ENCODE measurements at regions not wholly inside any gene's neighbourhood (a gene's known extent, or its start where the extent isn't known, plus 50 kb on each side); places are given as distances from the start of the nearest gene placed in this dataset.
"Not testable (repeated sequence)": the region's sequence is repeated elsewhere in the genome, so short reads cannot be mapped to it uniquely, and the experiment has no call there.

DNA sequence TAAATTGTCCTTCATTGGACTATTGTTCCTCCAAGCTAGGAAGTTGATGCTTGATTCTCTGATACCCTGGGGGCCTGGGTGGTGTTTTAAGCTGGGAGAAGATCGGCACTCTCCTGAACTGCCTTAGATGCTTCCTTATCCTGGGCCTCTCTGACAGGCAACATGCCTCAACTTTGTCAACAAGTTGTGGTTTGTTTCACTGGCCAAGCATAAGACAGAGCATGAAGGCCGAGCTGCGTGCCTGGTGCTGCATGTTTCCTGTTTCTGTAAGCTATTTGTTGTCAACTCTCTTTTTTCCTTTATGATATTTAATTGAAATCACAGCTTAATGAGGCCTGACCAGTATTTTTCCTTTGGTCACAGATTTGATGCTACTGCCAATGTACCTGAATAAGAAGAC, 187.6 kb upstream of the TNC start:
- DNase-seq (ENCODE audit: low read depth), result no peak

DNA sequence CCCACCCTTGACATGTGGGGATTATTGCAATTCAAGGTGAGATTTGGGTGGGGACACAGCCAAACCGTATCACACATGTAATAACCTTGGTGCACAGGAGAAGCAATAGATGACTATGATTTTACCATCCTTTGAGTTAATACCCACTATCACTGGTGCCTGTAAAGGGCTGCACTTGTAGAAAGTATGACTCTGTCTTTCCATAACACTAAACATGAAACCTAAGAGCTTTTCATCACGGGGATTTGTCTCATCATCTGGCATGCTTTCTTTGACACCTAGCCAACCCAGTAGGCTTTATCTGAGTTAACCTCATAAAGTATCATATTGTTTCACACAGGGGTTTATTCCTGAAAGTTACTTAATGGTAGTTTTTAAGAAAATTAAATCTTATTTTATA, 188.9 kb upstream of the TNC start:
- DNase-seq (ENCODE audit: low read depth), result no peak

DNA sequence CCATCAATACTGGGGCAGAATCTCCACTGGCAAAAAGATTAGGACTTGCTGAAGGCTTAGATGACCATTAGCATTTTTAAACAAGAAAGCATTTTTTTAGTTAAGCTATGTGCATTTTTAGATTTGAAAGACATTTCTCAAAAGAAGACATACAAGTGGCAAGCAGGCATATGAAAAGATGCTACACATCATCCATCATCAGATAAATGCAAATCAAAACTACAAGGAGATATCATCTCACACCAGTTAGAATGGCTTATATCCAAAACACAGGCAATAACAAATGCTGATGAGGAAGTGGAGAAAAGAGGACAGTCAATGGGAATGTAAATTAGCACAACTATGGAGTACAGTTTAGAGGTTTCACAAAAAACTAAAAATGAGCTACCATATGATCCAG, 195.6 kb upstream of the TNC start:
- no peak for DNase-seq (ENCODE audit: low read depth)

DNA sequence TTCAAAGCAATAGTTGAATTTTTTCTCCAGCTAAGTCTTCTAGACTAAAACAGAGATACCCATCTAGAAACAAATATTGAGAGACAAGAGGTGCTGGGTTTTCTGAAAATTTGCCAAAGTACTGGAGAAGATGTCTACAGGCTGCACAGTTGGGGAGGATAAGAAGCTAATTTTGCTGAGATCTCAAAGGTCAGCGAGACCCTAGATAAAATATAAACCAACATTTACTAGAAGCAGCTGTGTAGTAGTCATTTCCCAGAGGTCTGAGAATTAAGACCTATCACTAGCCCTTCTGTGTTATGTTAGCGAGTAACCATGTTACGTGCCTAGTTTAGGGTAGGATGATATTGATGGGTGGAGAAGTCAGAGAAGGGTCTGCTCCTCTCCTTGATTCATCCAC, 208.5 kb upstream of the TNC start:
- no peak for DNase-seq (ENCODE audit: low read depth)

DNA sequence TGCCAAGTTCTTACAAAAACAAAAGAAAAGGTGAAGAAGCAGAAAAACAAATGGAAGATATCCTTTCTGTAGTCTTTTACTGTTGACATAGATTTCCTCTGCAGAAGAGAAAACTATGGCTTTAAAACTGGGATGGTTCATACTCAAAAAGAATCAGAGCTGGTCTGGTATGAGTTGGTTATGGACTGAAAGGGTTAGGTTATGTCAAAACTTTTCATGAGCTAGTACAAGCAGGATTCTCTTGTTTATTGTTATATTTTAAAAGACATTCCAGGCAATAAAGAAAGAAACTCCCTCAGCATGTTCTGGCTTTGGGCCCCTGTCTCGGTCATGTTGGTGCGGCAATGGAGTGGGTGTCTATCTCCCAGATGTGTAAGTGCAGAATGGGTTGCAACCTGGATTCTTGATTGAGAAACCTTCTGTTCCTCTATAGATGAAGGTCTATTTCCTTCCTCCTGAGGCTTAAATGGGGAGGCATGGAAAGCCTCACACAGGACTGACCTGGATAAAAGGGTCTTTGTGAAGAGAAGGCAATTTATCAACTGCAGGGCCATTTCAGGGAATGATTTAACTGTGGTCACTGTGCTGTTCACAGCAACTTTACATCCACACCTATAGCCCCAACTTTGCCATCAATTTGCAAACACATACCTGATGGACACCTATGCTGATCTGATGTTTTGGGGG, 209.6 kb upstream of the TNC start:
- DNase-seq (ENCODE audit: low read depth), result no peak

DNA sequence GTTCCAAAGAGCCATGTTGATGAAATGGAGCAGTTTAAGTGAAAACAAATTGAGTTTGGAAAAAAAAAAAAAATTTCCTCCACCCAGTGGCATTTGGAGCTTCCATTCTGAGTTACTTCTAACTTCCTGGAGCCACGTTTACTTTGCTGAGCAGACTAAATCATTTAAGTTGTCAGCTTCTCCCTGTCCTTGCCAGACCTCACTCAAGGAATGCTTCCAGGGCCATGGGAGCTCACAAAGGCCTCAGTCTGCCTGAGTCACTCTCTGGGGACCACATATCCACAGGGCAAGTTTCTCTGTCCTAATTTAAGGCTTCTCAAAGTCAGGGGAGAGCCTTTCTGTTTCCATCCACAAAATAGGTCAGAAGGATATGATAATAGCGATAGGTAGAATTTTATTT, 210.3 kb upstream of the TNC start:
- no peak for DNase-seq (ENCODE audit: low read depth)

DNA sequence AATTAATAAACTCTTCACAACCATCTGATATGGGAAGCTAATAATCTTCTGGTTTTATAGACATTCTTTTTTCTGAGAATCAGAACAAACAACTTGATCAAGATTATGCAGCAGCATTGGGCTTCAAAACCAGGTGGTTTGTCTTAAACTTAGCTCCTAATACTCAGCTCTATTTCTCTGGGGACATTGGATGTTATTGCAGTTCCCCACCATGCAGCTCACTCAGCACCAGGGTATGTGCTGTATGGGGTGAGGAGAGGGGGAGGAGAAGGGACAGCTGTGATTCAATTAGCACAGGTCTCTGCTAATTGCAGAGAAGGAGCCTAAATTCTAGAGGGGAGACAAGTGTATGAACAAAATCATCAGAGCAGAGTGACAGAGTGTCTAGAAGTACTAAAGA, 210.7 kb upstream of the TNC start:
- no peak for DNase-seq (ENCODE audit: low read depth)

DNA sequence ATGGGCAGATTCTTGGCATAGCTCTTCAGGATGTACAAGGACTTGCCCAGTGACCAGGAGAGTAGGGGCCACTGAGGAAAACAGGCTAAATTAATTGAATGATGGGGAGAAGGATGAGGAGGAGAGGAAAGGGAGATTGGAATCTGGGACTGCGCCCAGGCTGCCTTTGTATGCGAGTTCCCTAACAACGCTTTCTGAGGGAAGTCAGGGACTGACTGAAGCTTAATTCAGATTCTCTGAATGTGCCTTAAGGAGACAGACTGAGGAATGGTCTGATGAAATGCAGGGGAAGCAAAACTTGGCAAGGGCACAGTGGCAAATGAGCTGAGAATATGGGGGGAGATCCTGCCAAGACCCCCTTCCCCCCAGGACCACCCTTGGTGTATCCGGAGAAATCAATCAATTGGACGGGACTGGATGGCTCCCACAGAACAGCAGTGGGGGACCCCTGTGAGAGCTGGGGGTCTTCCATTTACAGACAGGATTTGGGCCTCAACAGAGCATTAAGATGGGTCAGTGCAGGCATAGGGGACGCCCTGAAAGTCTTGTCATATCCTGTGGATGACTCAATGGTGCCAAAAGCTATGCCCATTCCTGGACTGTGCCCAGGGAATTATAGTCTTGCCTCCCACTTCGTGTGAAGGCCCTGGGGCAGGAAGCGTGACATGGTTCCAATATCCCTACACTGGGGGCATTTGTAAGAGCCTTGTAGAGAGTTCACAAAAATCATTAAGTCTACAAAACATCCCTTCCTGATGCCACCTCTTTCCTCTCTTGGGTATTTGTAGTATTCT, 215.5 kb upstream of the TNC start:
- DNase-seq (ENCODE audit: low read depth), result no peak

DNA sequence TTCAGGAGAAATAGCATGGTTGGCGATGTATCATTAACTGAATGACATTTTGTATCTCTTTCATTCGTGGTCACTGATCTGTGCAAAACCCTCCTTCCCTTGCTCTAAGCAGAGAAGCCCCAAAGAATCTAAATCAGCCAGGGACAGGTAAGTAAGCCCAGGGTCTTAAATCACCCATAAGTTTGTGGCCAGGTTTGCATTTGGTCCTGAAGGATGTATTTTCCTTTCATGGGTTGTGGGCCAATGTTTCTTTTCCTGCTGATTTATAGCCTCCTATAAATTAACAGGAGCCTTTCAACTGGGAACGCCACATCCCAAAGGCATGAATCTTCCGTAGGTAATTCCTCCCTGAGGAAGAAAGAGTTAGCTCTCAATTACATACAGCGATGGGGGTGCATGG, 217.5 kb upstream of the TNC start:
- DNase-seq (ENCODE audit: low read depth), result no peak

DNA sequence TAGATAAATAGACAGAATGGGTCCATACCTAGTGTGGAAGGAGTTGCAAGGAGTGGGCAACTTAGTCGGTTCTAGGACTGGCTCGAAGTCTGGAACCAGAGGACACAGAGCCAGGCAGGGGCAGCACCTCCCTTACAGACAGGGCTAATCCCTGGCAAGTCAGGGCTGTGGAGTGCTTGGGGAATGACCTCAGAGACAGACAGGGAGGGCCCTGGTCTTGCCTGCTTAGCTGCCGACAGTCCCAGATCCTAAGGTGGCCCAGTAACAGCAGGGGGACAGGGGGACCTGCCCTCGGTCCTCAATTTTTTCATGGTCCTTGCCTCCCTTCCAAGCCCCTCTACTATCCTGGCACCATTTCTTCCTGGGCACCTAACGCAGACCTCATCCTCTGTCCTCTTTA, 222.4 kb upstream of the TNC start:
- DNase-seq (ENCODE audit: low read depth), result no peak

DNA sequence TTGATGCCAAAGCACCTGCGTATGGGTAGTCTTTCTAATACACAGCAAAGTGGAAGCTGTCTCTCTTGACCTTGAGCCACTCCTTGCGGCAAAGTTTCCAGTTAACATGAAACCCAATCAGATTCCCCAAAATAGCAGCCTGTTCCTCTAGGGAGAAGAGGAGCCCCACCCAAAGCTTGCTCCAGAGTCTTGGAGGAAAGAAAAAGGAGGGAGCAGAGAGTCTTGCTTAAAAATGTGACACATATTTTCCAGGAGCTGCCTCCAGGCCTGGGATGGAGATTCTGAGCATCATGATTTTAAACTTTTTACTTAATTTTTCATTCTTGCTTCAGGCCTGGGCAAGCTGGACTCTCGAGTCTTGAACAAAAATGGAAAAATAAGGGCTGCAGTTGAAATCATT, 223.5 kb upstream of the TNC start:
- no peak for DNase-seq (ENCODE audit: low read depth)

DNA sequence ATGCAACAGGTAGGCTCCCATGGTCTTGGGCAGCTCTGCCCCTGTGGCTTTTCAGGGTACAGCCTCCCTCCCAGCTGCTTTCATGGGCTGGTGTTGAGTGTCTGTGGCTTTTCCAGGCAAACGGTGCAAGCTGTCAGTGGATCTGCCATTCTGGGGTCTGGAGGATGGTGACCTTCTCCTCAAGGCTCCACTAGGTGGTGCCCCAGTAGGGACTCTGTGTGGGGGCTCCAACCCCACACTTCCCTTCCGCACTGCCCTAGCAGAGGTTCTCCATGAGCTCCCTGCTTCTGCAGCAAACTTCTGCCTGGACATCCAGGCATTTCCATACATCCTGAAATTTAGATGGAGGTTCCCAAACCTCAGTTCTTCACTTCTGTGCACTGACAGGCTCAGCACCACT, 229.8 kb upstream of the TNC start:
- DNase-seq (ENCODE audit: low read depth), result not testable (repeated sequence)

DNA sequence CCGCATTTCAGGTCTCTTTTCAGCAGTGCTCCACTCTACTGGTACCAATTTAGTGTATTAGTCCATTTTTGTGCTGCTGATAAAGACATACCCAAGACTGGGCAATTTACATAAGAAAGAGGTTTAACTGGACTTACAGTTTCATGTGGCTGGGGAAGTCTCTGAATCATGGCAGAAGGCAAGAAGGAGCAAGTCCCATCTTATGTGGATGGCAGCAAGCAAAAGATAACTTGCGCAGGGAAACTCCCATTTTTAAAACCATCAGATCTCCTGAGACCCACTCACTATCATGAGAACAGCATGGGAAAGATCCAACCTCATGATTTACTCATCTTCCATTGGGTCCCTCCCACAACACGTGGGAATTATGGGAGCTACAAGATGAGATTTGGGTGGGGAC, 231.0 kb upstream of the TNC start:
- not testable (repeated sequence) for DNase-seq (ENCODE audit: low read depth)

DNA sequence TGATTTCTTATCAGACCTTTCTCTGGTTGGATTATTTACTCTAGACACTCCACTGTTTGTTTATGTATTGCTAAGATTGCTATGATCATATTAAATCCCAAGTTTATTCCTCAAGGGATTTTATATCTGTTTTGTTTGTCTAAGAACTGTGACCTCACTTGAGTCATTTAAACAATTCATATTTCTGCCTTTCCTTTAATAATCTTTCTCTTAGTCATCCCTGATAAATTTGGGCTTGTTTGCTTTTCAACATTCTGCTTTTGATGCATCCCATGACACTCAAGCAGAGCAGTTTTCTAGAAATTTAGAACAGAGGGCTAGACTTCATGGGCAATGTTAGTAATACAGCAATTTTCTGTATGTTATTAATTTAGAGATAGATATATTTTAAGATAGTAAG, 231.6 kb upstream of the TNC start:
- no peak for DNase-seq (ENCODE audit: low read depth)

DNA sequence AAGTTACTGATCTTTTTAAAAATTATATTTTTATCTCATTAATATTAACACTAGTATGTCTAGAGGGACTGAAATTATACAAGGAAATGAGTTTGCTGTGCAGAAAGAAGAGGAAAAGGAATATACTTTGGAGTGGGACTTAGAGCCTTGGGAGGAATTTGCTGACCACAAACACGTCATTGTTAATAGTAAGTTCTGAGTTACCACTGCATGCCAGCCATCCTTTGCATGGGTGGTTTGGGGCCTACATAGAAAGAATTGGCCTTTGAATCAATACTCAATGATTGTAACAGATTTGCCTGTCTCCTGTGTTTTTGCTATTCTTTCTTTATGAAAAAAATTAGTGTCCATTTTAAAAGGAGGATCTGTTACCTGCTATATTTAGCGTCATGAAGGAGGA, 232.6 kb upstream of the TNC start:
- DNase-seq (ENCODE audit: low read depth), result no peak

DNA sequence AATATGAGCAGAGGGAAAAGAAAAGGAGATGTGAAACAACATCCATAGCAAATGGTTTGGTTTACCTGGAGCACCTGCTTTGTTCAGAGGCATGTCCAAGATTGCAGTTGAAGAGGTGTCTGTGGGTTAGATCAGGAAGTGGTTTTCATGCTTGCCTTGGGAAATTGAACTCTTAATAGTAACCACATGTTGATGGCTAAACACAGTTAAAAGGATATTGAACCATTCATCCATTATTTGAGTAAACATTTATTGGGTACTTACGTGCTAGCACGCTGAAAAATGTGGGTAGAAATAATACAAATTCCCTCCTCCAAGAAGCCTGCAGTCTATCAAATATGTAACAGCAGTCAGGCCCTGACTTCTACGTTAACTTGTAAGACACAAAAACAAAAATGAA, 235.7 kb upstream of the TNC start:
- no peak for DNase-seq (ENCODE audit: low read depth)

DNA sequence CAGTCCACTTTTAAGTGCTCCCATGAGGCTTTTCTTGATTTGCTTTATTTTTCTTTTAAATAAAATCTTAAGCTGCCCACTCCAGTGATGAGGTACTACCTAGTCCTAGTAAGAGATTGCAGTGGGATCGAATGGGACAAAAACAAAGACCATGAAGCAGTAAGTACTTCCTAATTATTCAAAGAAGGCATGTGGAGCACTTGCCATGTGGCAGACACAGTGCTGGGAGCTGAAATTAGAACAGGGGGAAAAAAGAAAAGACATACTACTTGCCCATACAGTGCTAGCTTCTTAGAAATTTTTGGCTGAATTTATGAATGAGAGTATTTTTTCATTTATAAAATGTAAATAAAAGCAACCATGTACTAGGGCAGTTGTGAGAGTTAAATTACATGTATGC, 239.9 kb upstream of the TNC start:
- no peak for DNase-seq (ENCODE audit: low read depth)

DNA sequence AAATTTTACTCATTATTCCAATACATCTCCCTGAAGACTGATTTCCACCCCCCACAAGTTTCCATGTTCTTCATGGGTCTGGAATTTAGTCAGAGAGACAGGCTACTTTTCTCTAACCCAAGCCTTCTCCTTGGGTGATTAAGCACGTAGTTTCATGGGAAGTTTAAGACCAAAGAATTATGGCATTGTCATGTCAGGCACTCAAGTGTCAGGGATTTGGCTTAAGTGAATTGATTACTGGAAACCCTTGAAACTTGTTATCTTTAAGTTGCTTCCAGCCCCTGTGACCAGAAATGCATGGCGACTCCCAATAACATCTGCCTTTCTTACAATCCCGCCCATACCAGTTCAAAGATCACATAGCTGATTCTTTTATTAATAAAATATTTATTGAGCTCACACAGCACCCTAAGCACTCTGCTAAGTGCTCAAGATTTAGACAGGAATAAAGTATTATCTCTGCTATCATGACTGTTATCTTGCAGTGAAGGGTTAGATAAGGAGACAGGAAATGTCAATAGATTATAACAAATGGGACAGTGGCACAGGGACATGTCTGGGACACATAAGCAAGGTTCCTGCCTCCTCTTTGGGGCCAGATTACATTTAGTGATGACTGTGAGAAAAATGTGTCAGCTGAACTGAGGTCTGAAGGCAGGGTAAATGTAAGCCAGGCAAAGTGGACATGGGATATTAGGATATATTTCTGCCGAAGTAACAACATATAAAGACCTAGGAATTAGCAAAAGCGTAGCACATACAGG, 241.2 kb upstream of the TNC start:
- DNase-seq (ENCODE audit: low read depth), result no peak

DNA sequence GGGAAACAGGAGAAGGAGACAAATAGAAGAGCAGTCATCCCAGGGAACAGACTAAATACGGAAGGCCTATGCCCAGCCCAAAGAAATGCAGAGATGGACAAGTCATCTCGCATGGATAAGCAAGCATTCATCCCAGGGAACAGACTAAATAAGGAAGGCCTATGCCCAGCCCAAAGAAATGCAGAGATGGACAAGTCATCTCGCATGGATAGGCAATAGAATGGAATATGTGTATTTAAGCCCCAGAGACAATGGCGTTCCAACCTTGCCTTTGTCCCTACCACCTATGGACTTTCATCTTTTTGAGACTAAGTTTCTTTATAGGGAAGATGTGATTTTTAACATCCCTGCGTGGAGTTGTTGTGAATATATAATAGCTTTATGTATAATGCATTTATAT, 242.2 kb upstream of the TNC start:
- DNase-seq (ENCODE audit: low read depth), result no peak

DNA sequence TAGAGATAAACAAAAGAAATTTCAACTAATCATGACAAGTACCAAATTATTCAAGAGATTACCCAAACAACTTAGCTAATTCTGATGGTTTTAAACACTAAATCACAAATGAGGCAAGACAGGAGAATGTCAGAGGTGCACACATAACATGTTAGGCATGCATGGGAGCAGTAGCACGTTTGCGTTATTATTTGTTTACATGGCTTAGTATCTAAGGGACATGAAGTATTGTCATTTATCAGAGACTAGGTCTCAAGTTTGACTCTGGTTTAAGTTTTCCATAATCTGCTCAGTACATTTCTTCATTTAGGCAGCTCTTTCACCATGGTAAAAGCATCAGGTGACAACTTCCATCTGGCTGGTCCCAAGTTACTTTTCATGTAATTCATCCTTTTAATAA, 244.1 kb upstream of the TNC start:
- no peak for DNase-seq (ENCODE audit: low read depth)

DNA sequence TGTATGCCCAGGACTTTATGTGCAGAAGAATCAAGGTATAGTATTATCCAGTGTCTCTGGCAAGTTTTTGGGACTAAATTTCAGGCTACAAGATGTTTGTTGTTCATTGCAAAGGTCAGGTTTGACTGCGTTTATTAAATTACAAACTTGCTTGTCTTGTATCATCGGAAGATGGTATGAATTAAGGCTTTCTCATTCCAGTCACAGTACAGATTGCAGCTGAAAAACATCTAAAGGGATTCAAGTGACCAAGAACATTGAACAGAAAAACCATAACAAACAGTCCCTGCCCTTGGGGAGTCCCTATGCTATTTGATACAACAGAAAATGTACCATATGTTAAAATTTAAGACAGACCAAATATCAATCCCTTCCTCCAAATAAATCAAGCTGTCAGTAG, 244.7 kb upstream of the TNC start:
- no peak for DNase-seq (ENCODE audit: low read depth)

DNA sequence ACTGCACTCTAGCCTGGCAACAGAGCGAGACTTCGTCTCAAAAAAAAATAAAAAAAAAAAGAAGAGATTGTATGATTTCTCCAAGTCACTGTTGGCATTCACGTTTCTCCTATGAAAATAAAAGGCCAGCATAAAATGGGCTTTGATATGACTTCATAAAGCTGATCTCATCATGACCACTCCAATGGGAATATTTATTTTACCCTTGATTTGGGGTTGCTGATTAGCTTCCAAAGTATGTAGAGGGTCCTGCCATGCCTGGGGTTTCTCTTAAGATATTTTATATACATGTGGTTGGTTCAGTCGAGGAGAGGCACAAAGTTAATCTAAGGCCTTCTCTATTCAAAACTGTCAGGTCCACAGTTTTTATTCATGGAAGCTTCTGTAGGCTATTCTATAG, 247.0 kb upstream of the TNC start:
- DNase-seq (ENCODE audit: low read depth), result no peak

DNA sequence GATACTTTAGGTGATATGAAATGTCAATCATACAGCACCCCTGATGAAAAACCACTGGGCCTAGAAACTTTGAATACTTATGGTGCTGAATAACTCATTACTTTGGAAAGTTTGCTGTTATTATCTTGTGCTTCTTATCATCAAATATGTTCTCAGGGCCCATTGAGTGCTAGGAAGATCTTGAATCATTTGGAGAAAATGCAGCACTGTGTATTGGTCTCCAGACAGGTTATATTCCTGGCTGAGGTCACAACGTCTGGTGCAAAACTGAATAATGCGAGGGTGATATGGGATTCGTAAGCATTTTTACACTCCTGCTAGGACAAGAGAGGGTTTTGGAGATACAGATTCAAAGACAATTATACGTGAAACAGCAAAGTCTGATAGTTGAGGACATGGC, 249.4 kb upstream of the TNC start:
- DNase-seq (ENCODE audit: low read depth), result no peak
